ENCODE measurements at regions not wholly inside any gene's neighbourhood (a gene's known extent, or its start where the extent isn't known, plus 50 kb on each side); places are given as distances from the start of the nearest gene placed in this dataset.

GRCh38 chr2:237189799-237190198, 104.1 kb downstream of the COPS8 start:
- Histone ChIP-seq H3K9ac (no peak overlapping the region), H3K79me2 (ENCODE audit: insufficient read depth, low read depth) (no peaks in the 10 kb centered on the region), H3K4me1 (ENCODE audit: low read depth, poor library complexity, severe bottlenecking) (no peaks in the 10 kb centered on the region), H3K4me3 (IDR thresholded peaks at IDR 0.05; ENCODE audit: insufficient read depth, low read depth, low read length) (no peak overlapping the region), H2AFZ (ENCODE audit: low read depth) (no peak overlapping the region), H3K4me2 (no peak overlapping the region), H4K20me1 (ENCODE audit: insufficient read depth) (no peaks in the 10 kb centered on the region), H3K27me3 (ENCODE audit: insufficient read depth, low read depth) (no peaks in the 10 kb centered on the region), H3K36me3 (ENCODE audit: insufficient read depth) (no peaks in the 10 kb centered on the region), H3K27ac (no peak overlapping the region)
- TF ChIP-seq, protein P1, sequence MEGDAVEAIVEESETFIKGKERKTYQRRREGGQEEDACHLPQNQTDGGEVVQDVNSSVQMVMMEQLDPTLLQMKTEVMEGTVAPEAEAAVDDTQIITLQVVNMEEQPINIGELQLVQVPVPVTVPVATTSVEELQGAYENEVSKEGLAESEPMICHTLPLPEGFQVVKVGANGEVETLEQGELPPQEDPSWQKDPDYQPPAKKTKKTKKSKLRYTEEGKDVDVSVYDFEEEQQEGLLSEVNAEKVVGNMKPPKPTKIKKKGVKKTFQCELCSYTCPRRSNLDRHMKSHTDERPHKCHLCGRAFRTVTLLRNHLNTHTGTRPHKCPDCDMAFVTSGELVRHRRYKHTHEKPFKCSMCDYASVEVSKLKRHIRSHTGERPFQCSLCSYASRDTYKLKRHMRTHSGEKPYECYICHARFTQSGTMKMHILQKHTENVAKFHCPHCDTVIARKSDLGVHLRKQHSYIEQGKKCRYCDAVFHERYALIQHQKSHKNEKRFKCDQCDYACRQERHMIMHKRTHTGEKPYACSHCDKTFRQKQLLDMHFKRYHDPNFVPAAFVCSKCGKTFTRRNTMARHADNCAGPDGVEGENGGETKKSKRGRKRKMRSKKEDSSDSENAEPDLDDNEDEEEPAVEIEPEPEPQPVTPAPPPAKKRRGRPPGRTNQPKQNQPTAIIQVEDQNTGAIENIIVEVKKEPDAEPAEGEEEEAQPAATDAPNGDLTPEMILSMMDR (conservative IDR thresholded peaks at IDR 0.05; ENCODE audit: low read depth, low read length) = no peak

- H2AFZ ChIP-seq (ENCODE audit: low read depth) = no peak overlapping the region
Observed at GRCh38 chr2:237190966-237191713, 105.5 kb downstream of the COPS8 start.

DNA sequence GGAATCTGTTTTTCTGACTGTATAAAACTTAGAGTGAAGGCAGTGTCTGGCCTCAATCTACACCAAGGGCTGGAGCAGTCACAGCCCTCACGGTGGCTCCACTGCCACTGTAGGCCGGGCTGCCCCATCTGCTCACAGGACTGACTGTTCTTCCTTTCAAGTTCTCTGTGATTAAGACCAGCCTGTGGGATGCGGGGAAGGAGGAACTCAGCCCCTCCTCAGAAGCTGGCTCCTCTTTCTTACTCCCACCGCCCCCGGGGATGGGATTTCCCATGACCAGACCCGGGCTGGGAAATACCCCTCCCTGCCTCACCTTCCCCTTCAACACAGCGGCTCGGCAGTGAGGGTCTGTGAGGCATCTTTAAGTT, 106.0 kb downstream of the COPS8 start:
- Histone ChIP-seq H3K9ac (no peak overlapping the region), H4K20me1 (ENCODE audit: insufficient read depth) (no peaks in the 10 kb centered on the region), H3K27me3 (ENCODE audit: insufficient read depth, low read depth) (no peaks in the 10 kb centered on the region), H3K36me3 (ENCODE audit: insufficient read depth) (no peaks in the 10 kb centered on the region), H3K4me1 (ENCODE audit: low read depth, poor library complexity, severe bottlenecking) (no peaks in the 10 kb centered on the region), H3K79me2 (ENCODE audit: insufficient read depth, low read depth) (no peaks in the 10 kb centered on the region), H3K4me2 (no peak overlapping the region), H2AFZ (ENCODE audit: low read depth) (no peak overlapping the region), H3K4me3 (IDR thresholded peaks at IDR 0.05; ENCODE audit: insufficient read depth, low read depth, low read length) (no peak overlapping the region), H3K27ac (no peak overlapping the region)
- TF ChIP-seq, protein P1 (conservative IDR thresholded peaks at IDR 0.05; ENCODE audit: low read depth, low read length) = no peak

More at GRCh38 chr2:237190966-237191713, 105.5 kb downstream of the COPS8 start:
- H3K79me2 ChIP-seq (ENCODE audit: insufficient read depth, low read depth) = no peaks in the 10 kb centered on the region
- H3K4me1 ChIP-seq (ENCODE audit: low read depth, poor library complexity, severe bottlenecking) = no peaks in the 10 kb centered on the region
- no peak overlapping the region for H3K4me3 ChIP-seq (IDR thresholded peaks at IDR 0.05; ENCODE audit: insufficient read depth, low read depth, low read length)
- H3K36me3 ChIP-seq (ENCODE audit: insufficient read depth) = no peaks in the 10 kb centered on the region
- H4K20me1 ChIP-seq (ENCODE audit: insufficient read depth) = no peaks in the 10 kb centered on the region
- no peak overlapping the region for H3K27ac ChIP-seq
- H3K9ac ChIP-seq = no peak overlapping the region
- TF ChIP-seq, protein P1 (conservative IDR thresholded peaks at IDR 0.05; ENCODE audit: low read depth, low read length) = no peak
- H3K27me3 ChIP-seq (ENCODE audit: insufficient read depth, low read depth) = no peaks in the 10 kb centered on the region
- no peak overlapping the region for H3K4me2 ChIP-seq

DNA sequence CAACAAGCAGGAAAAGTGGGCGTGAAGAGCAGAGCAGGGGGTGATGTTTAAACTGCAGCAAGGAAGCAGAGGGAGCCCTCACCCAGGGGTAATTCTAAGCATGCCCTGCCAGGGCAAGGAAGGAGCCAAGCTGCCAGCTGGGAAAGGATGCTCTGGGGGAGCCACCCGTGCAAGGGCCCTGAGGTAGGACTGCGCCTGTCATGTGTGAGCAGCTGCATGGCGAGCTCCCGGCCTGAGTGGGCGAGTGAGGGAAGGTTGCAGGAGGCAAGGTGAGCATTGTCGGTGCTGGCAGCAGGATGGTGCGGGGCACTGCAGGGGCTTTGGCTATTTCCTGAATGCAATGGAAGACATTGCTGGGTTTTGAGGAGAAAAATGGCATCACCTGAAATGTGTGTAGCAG, 107.2 kb downstream of the COPS8 start:
- H3K27me3 ChIP-seq (ENCODE audit: insufficient read depth, low read depth) = no peaks in the 10 kb centered on the region
- H3K27ac ChIP-seq = no peak overlapping the region
- H3K36me3 ChIP-seq (ENCODE audit: insufficient read depth) = no peaks in the 10 kb centered on the region
- H2AFZ ChIP-seq (ENCODE audit: low read depth) = no peak overlapping the region
- H3K9ac ChIP-seq = no peak overlapping the region
- no peaks in the 10 kb centered on the region for H3K79me2 ChIP-seq (ENCODE audit: insufficient read depth, low read depth)
- H3K4me3 ChIP-seq (IDR thresholded peaks at IDR 0.05; ENCODE audit: insufficient read depth, low read depth, low read length) = no peak overlapping the region
- H4K20me1 ChIP-seq (ENCODE audit: insufficient read depth) = no peaks in the 10 kb centered on the region
- no peak overlapping the region for H3K4me2 ChIP-seq
- TF ChIP-seq, protein P1 (conservative IDR thresholded peaks at IDR 0.05; ENCODE audit: low read depth, low read length) = no peak
- no peaks in the 10 kb centered on the region for H3K4me1 ChIP-seq (ENCODE audit: low read depth, poor library complexity, severe bottlenecking)

Measured in KMS-11 (cell line).